Spinal cord (tissue), 9 donors: ENCODE measurements at regions not wholly inside any gene's neighbourhood (a gene's known extent, or its start where the extent isn't known, plus 50 kb on each side); places are given as distances from the start of the nearest gene placed in this dataset.

Experiments
- DNase-seq, 6 donors: peaks; one replicate each; pipeline versions ENCODE4 v3.0.0 to v3.0.0-alpha.2; 2013 to 2015; ENCODE audit warnings: low spot score in 6 of 6, low read depth in 4 of 6
- H3K27ac ChIP-seq: one replicate; pipeline ENCODE4 v1.5.1; 2013; ENCODE audit warnings: low read depth, low read length, control low read depth
- H3K27me3 ChIP-seq: one replicate; pipeline ENCODE4 v1.6.1; 2013; ENCODE audit warnings: low read length; ENCODE audit not compliant: control insufficient read depth, insufficient read depth
- H3K36me3 ChIP-seq: one replicate; pipeline ENCODE4 v1.6.1; 2013; ENCODE audit warnings: low read length; ENCODE audit not compliant: control insufficient read depth, insufficient read depth
- H3K4me1 ChIP-seq: one replicate; pipeline ENCODE4 v1.6.1; 2013; ENCODE audit warnings: low read length; ENCODE audit not compliant: control insufficient read depth, insufficient read depth
- H3K4me3 ChIP-seq: one replicate; pipeline ENCODE4 v1.5.1; 2013; ENCODE audit warnings: low read depth, low read length, control low read depth
- H3K9me3 ChIP-seq: one replicate; pipeline ENCODE4 v1.6.1; 2013; ENCODE audit warnings: low read length; ENCODE audit not compliant: control insufficient read depth, insufficient read depth
- WGBS: methylation state at CpG from one replicate; pipeline ENCODE4 v1.1.5; 2013; ENCODE audit warnings: missing lambda C conversion rate; ENCODE audit not compliant: insufficient coverage; 5-methylcytosine and 5-hydroxymethylcytosine counted together
- donor health status: healthy.

- DNase-seq: peak in 1 of 6 donors; percentile 59
- Histone ChIP-seq H3K9me3 (no peaks in the 10 kb centered on the region), H3K4me3 (no peak overlapping the region), H3K36me3 (no peaks in the 10 kb centered on the region), H3K27ac (no peak overlapping the region), H3K4me1 (no peaks in the 10 kb centered on the region), H3K27me3 (no peaks in the 10 kb centered on the region)
- WGBS: no CpG with 5 or more reads among the region's 1 CpG
These were observed 192.5 kb downstream of the TECRL start for GRCh38 chr4:64216741-64217140.

- H3K4me1 ChIP-seq: no peaks in the 10 kb centered on the region
- no peak overlapping the region for H3K27ac ChIP-seq
- 100% methylated on average over 2 of the region's 3 CpGs for WGBS
- H3K36me3 ChIP-seq: no peaks in the 10 kb centered on the region
- no peak for DNase-seq
- no peaks in the 10 kb centered on the region for H3K27me3 ChIP-seq
- H3K9me3 ChIP-seq: peaks cover 1% of the 10 kb centered on the region
- no peak overlapping the region for H3K4me3 ChIP-seq
These were observed 203.9 kb downstream of the TECRL start for GRCh38 chr4:64205376-64205775.

GRCh38 chr4:64200001-64200555, 209.2 kb downstream of the TECRL start:
- no peak for DNase-seq
- H3K9me3 ChIP-seq: no peaks in the 10 kb centered on the region
- H3K4me1 ChIP-seq: no peaks in the 10 kb centered on the region
- H3K4me3 ChIP-seq: no peak overlapping the region
- 46% methylated on average over 2 of the region's 2 CpGs for WGBS
- no peak overlapping the region for H3K27ac ChIP-seq
- H3K27me3 ChIP-seq: no peaks in the 10 kb centered on the region
- H3K36me3 ChIP-seq: no peaks in the 10 kb centered on the region

GRCh38 chr4:64195582-64195981, 213.7 kb downstream of the TECRL start:
- Histone ChIP-seq H3K36me3 (no peaks in the 10 kb centered on the region), H3K9me3 (no peaks in the 10 kb centered on the region), H3K4me3 (no peak overlapping the region), H3K27me3 (no peaks in the 10 kb centered on the region), H3K4me1 (no peaks in the 10 kb centered on the region), H3K27ac (no peak overlapping the region)
- DNase-seq: no peak
- WGBS: no CpG with 5 or more reads among the region's 1 CpG

- Histone ChIP-seq H3K9me3 (no peaks in the 10 kb centered on the region), H3K4me3 (no peak overlapping the region), H3K27me3 (no peaks in the 10 kb centered on the region), H3K36me3 (no peaks in the 10 kb centered on the region), H3K4me1 (no peaks in the 10 kb centered on the region), H3K27ac (no peak overlapping the region)
- WGBS: no CpG with 5 or more reads among the region's 3 CpGs
- peak in 1 of 6 donors; percentile 28 for DNase-seq
These were observed 216.4 kb downstream of the TECRL start for GRCh38 chr4:64192731-64193412.

- Histone ChIP-seq H3K9me3 (no peaks in the 10 kb centered on the region), H3K4me3 (no peak overlapping the region), H3K27ac (no peak overlapping the region), H3K4me1 (no peaks in the 10 kb centered on the region), H3K36me3 (no peaks in the 10 kb centered on the region), H3K27me3 (no peaks in the 10 kb centered on the region)
- DNase-seq: no peak
- WGBS: 94% methylated on average over 13 of the region's 14 CpGs
These were observed 234.9 kb downstream of the TECRL start for GRCh38 chr4:64174247-64174882.

- Histone ChIP-seq H3K36me3 (no peaks in the 10 kb centered on the region), H3K4me1 (no peaks in the 10 kb centered on the region), H3K27ac (no peak overlapping the region), H3K4me3 (no peak overlapping the region), H3K27me3 (no peaks in the 10 kb centered on the region), H3K9me3 (no peaks in the 10 kb centered on the region)
- WGBS: no CpG with 5 or more reads among the region's 3 CpGs
- peak in 1 of 6 donors; percentile 8 for DNase-seq
These were observed 242.9 kb downstream of the TECRL start for GRCh38 chr4:64166365-64166764.

- Histone ChIP-seq H3K4me1 (no peaks in the 10 kb centered on the region), H3K27ac (no peak overlapping the region), H3K36me3 (no peaks in the 10 kb centered on the region), H3K4me3 (no peak overlapping the region), H3K9me3 (no peaks in the 10 kb centered on the region), H3K27me3 (no peaks in the 10 kb centered on the region)
- DNase-seq: peak; percentile 31 to 85 (median 39)
- WGBS: no CpG with 5 or more reads among the region's 7 CpGs
These were observed 250.5 kb downstream of the TECRL start for GRCh38 chr4:64158648-64159326.

- WGBS: 100% methylated on average over 2 of the region's 2 CpGs
- no peak for DNase-seq
- Histone ChIP-seq H3K4me3 (no peak overlapping the region), H3K4me1 (no peaks in the 10 kb centered on the region), H3K36me3 (no peaks in the 10 kb centered on the region), H3K27ac (no peak overlapping the region), H3K9me3 (no peaks in the 10 kb centered on the region), H3K27me3 (no peaks in the 10 kb centered on the region)
These were observed 251.9 kb downstream of the TECRL start for GRCh38 chr4:64157397-64157796.
